ENCODE measurements at regions not wholly inside any gene's neighbourhood (a gene's known extent, or its start where the extent isn't known, plus 50 kb on each side); places are given as distances from the start of the nearest gene placed in this dataset.

GRCh38 chr3:156776031-156776430 lies 50.1 kb upstream of the LEKR1 start:
- Mint-ChIP-seq H3K27ac (ENCODE audit: low read depth, unreplicated experiment) (no peak overlapping the region), H3K4me1 (ENCODE audit: insufficient read depth, unreplicated experiment) (peaks cover 26% of the 10 kb centered on the region), H3K27me3 (ENCODE audit: insufficient read depth, unreplicated experiment) (no peaks in the 10 kb centered on the region), H3K36me3 (ENCODE audit: insufficient read depth, unreplicated experiment) (no peaks in the 10 kb centered on the region), H3K9me3 (ENCODE audit: unreplicated experiment) (no peaks in the 10 kb centered on the region), H3K4me3 (ENCODE audit: unreplicated experiment) (no peak overlapping the region)
- intact Hi-C loops (cut with micrococcal nuclease): no loop called here
- ChIA-PET CTCF (interaction anchor here (0.7 to 0.8 kb wide), 3 partner anchors 13 to 361 kb away, joined by 3 to 5 read pairs (median 3); no protein-coding TSS in a partner anchor), POLR2A (interaction anchor here (0.9 to 1.5 kb wide), 2 partner anchors 11 to 16 kb away, joined by 3 to 4 read pairs; no protein-coding TSS in a partner anchor)
- BruUV-seq (replicated peaks): no TSS peak
- TF ChIP-seq, protein P1, sequence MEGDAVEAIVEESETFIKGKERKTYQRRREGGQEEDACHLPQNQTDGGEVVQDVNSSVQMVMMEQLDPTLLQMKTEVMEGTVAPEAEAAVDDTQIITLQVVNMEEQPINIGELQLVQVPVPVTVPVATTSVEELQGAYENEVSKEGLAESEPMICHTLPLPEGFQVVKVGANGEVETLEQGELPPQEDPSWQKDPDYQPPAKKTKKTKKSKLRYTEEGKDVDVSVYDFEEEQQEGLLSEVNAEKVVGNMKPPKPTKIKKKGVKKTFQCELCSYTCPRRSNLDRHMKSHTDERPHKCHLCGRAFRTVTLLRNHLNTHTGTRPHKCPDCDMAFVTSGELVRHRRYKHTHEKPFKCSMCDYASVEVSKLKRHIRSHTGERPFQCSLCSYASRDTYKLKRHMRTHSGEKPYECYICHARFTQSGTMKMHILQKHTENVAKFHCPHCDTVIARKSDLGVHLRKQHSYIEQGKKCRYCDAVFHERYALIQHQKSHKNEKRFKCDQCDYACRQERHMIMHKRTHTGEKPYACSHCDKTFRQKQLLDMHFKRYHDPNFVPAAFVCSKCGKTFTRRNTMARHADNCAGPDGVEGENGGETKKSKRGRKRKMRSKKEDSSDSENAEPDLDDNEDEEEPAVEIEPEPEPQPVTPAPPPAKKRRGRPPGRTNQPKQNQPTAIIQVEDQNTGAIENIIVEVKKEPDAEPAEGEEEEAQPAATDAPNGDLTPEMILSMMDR (IDR thresholded peaks at IDR 0.05; ENCODE audit: unreplicated experiment): no peak
- DNase-seq (ENCODE audit: unreplicated experiment): no peak
